ENCODE measurements at regions not wholly inside any gene's neighbourhood (a gene's known extent, or its start where the extent isn't known, plus 50 kb on each side); places are given as distances from the start of the nearest gene placed in this dataset.
"Not testable (repeated sequence)": the region's sequence is repeated elsewhere in the genome, so short reads cannot be mapped to it uniquely, and the experiment has no call there.

GRCh38 chr17:77342656-77342990 lies 201.9 kb downstream of the SEC14L1 start:
- not testable (repeated sequence) for DNase-seq (ENCODE audit: low spot score)

GRCh38 chr17:77343031-77343800 lies 202.4 kb downstream of the SEC14L1 start:
- no peak for DNase-seq (ENCODE audit: low spot score)

- DNase-seq (ENCODE audit: low spot score) = no peak
Observed at GRCh38 chr17:77344038-77344437, 203.3 kb downstream of the SEC14L1 start.

- DNase-seq (ENCODE audit: low spot score) = no peak
Observed at GRCh38 chr17:77345260-77345910, 204.6 kb downstream of the SEC14L1 start.

- DNase-seq (ENCODE audit: low spot score) = no peak
Observed at GRCh38 chr17:77346765-77347164, 206.0 kb downstream of the SEC14L1 start.

GRCh38 chr17:77347544-77347943 lies 206.8 kb downstream of the SEC14L1 start:
- DNase-seq (ENCODE audit: low spot score) = no peak

GRCh38 chr17:77349976-77350830 lies 209.4 kb downstream of the SEC14L1 start:
- DNase-seq (ENCODE audit: low spot score) = no peak

- DNase-seq (ENCODE audit: low spot score) = no peak
Observed at GRCh38 chr17:77352441-77352840, 211.7 kb downstream of the SEC14L1 start.

GRCh38 chr17:77352996-77353395 lies 212.2 kb downstream of the SEC14L1 start:
- no peak for DNase-seq (ENCODE audit: low spot score)

GRCh38 chr17:77353684-77354419 lies 213.1 kb downstream of the SEC14L1 start:
- DNase-seq (ENCODE audit: low spot score) = no peak

GRCh38 chr17:77354420-77354669 lies 213.6 kb downstream of the SEC14L1 start:
- DNase-seq (ENCODE audit: low spot score) = no peak

- DNase-seq (ENCODE audit: low spot score) = no peak
Observed at GRCh38 chr17:77354670-77355455, 214.1 kb downstream of the SEC14L1 start.

- no peak for DNase-seq (ENCODE audit: low spot score)
Observed at GRCh38 chr17:77356109-77356689, 215.4 kb downstream of the SEC14L1 start.

GRCh38 chr17:77356690-77357201 lies 216.0 kb downstream of the SEC14L1 start:
- DNase-seq (ENCODE audit: low spot score) = no peak

- no peak for DNase-seq (ENCODE audit: low spot score)
Observed at GRCh38 chr17:77358801-77359200, 218.0 kb downstream of the SEC14L1 start.

- DNase-seq (ENCODE audit: low spot score) = no peak
Observed at GRCh38 chr17:77359236-77359635, 218.5 kb downstream of the SEC14L1 start.

GRCh38 chr17:77361986-77362620 lies 221.3 kb downstream of the SEC14L1 start:
- DNase-seq (ENCODE audit: low spot score) = no peak

GRCh38 chr17:77363821-77364361 lies 223.1 kb downstream of the SEC14L1 start:
- no peak for DNase-seq (ENCODE audit: low spot score)

- no peak for DNase-seq (ENCODE audit: low spot score)
Observed at GRCh38 chr17:77364381-77364911, 223.7 kb downstream of the SEC14L1 start.
